IMR-90 (cell line): ENCODE measurements at regions not wholly inside any gene's neighbourhood (a gene's known extent, or its start where the extent isn't known, plus 50 kb on each side); places are given as distances from the start of the nearest gene placed in this dataset.

Experiments used
- BHLHE40 ChIP-seq: fragments of 150-350 bp; IDR thresholded peaks from 2 replicates; pipeline ENCODE4 v1.6.1; 2016; ENCODE audit warnings: mild to moderate bottlenecking, low read depth, low read length
- CEBPB ChIP-seq: IDR thresholded peaks from 2 replicates; pipeline ENCODE4 v1.6.1; 2012; ENCODE audit warnings: low read depth, low read length, improper control_type of control experiment
- CTCF ChIP-seq: conservative IDR thresholded peaks from 2 replicates; pipeline ENCODE4 v1.5.1; 2012; ENCODE audit warnings: mild to moderate bottlenecking, low read depth, low read length, improper control_type of control experiment
- FOS ChIP-seq: fragments of 150-350 bp; IDR thresholded peaks from 2 replicates; pipeline ENCODE4 v1.6.1; 2016; ENCODE audit warnings: low read depth, low read length
- MAFK ChIP-seq: IDR thresholded peaks from 2 replicates; pipeline ENCODE4 v1.6.1; 2012; ENCODE audit warnings: low read depth, low read length, improper control_type of control experiment
- MAZ ChIP-seq: IDR thresholded peaks from 2 replicates; pipeline ENCODE4 v1.6.1; 2012; ENCODE audit warnings: low read depth, mild to moderate bottlenecking, low read length, improper control_type of control experiment, moderate library complexity, borderline replicate concordance
- MXI1 ChIP-seq: IDR thresholded peaks from 2 replicates; pipeline ENCODE4 v1.6.1; 2012; ENCODE audit warnings: low read depth, mild to moderate bottlenecking, low read length, moderate library complexity, borderline replicate concordance
- NFE2L2 ChIP-seq: fragments of 150-350 bp; IDR thresholded peaks from 2 replicates; pipeline ENCODE4 v1.6.1; 2016; ENCODE audit warnings: low read depth, mild to moderate bottlenecking, low read length
- POLR2A ChIP-seq: IDR thresholded peaks from 2 replicates; pipeline ENCODE4 v1.6.1; 2012; ENCODE audit warnings: mild to moderate bottlenecking, low read depth, low read length
- RAD21 ChIP-seq: IDR thresholded peaks from 2 replicates; pipeline ENCODE4 v1.6.1; 2012; ENCODE audit warnings: low read length, improper control_type of control experiment
- RCOR1 ChIP-seq: IDR thresholded peaks from 2 replicates; pipeline ENCODE4 v1.6.1; 2012; ENCODE audit warnings: mild to moderate bottlenecking, low read length, improper control_type of control experiment; ENCODE audit not compliant: insufficient replicate concordance
- SMC3 ChIP-seq: fragments of 150-350 bp; IDR thresholded peaks from 2 replicates; pipeline ENCODE4 v1.6.1; 2016; ENCODE audit warnings: low read depth, mild to moderate bottlenecking, antibody characterized with exemption, low read length, moderate library complexity
- USF2 ChIP-seq: fragments of 150-350 bp; IDR thresholded peaks from 2 replicates; pipeline ENCODE4 v1.6.1; 2017; ENCODE audit warnings: mild to moderate bottlenecking, antibody characterized with exemption, low read length, low read depth

GRCh38 chr2:145138626-145139025 is 618.7 kb upstream of the ZEB2 start:
- TF ChIP-seq MAZ: no peak
- no peak for TF ChIP-seq CTCF
- TF ChIP-seq POLR2A: no peak
- TF ChIP-seq MXI1: no peak
- no peak for TF ChIP-seq SMC3
- no peak for TF ChIP-seq USF2
- no peak for TF ChIP-seq RAD21
- TF ChIP-seq MAFK: no peak
- no peak for TF ChIP-seq CEBPB
- TF ChIP-seq FOS: no peak
- no peak for TF ChIP-seq BHLHE40
- TF ChIP-seq RCOR1: no peak
- no peak for TF ChIP-seq NFE2L2
